Hepatocyte (in vitro differentiated cells): ENCODE measurements at regions not wholly inside any gene's neighbourhood (a gene's known extent, or its start where the extent isn't known, plus 50 kb on each side); places are given as distances from the start of the nearest gene placed in this dataset.
A peak's percentile ranks its signal among the peaks of the same experiment; 100 is the strongest.
"Not testable (repeated sequence)": the region's sequence is repeated elsewhere in the genome, so short reads cannot be mapped to it uniquely, and the experiment has no call there.

Experiments used
- DNase-seq: peaks from one replicate; pipeline ENCODE4 v3.0.0-alpha.2; 2016; ENCODE audit warnings: low spot score
- H2AFZ ChIP-seq: fragments of 200-600 bp; sonication (generic); 2 replicates; pipeline ENCODE4 v1.6.0; 2016; ENCODE audit warnings: antibody characterized with exemption, mild to moderate bottlenecking
- H3K27ac ChIP-seq: fragments of 200-600 bp; sonication (generic); 2 replicates; pipeline ENCODE4 v1.5.1; 2016; ENCODE audit warnings: mild to moderate bottlenecking
- H3K27me3 ChIP-seq: fragments of 200-600 bp; sonication (generic); 2 replicates; pipeline ENCODE4 v1.6.1; 2016
- H3K36me3 ChIP-seq: fragments of 200-600 bp; sonication (generic); replicated peaks from 2 replicates; pipeline ENCODE4 v1.5.1; 2016; ENCODE audit warnings: low read depth; ENCODE audit not compliant: insufficient read depth
- H3K4me1 ChIP-seq: fragments of 200-600 bp; sonication (generic); 2 replicates; pipeline ENCODE4 v1.5.1; 2016; ENCODE audit warnings: mild to moderate bottlenecking, moderate library complexity; ENCODE audit not compliant: insufficient read depth
- H3K4me2 ChIP-seq: fragments of 200-600 bp; sonication (generic); 2 replicates; pipeline ENCODE4 v1.6.0; 2016
- H3K4me3 ChIP-seq: fragments of 200-600 bp; sonication (generic); 2 replicates; pipeline ENCODE4 v1.5.1; 2016; ENCODE audit warnings: mild to moderate bottlenecking
- H3K79me2 ChIP-seq: fragments of 200-600 bp; sonication (generic); 2 replicates; pipeline ENCODE4 v1.6.0; 2017; ENCODE audit warnings: mild to moderate bottlenecking
- H3K9me2 ChIP-seq: fragments of 200-600 bp; sonication (generic); replicated peaks from 2 replicates; pipeline ENCODE4 v1.6.0; 2017; ENCODE audit warnings: mild to moderate bottlenecking; ENCODE audit not compliant: insufficient read depth
- H3K9me3 ChIP-seq: fragments of 200-600 bp; sonication (generic); 2 replicates; pipeline ENCODE4 v1.5.1; 2016; ENCODE audit warnings: low read depth, mild to moderate bottlenecking
- H4K20me1 ChIP-seq: fragments of 200-600 bp; sonication (generic); 2 replicates; pipeline ENCODE4 v1.6.0; 2016; ENCODE audit warnings: mild to moderate bottlenecking; ENCODE audit not compliant: insufficient read depth, poor library complexity, severe bottlenecking
- EZH2 ChIP-seq: fragments of 200-600 bp; sonication (generic); IDR thresholded peaks from 2 replicates; pipeline ENCODE4 v1.6.1; 2016; ENCODE audit warnings: antibody characterized with exemption, mild to moderate bottlenecking, borderline replicate concordance
- EZH2phosphoT487 ChIP-seq: fragments of 200-600 bp; sonication (generic); IDR thresholded peaks from one replicate; pipeline ENCODE4 v1.6.1; 2018; ENCODE audit warnings: antibody characterized with exemption, mild to moderate bottlenecking, low read depth, moderate library complexity; ENCODE audit not compliant: unreplicated experiment, severe bottlenecking
- WGBS: methylation state at CpG from one replicate; pipeline ENCODE4 v1.1.6; 2016; ENCODE audit warnings: low lambda C conversion rate; ENCODE audit errors: missing lambda C conversion rate; 5-methylcytosine and 5-hydroxymethylcytosine counted together
- TF ChIP-seq, protein P1 (sequence below): fragments of 200-600 bp; sonication (generic); IDR thresholded peaks from 2 replicates; pipeline ENCODE4 v1.5.1; 2016; ENCODE audit warnings: antibody characterized with exemption, mild to moderate bottlenecking; ENCODE audit not compliant: poor library complexity

- H3K4me2 ChIP-seq, H4K20me1 ChIP-seq, H3K9me3 ChIP-seq, H3K27ac ChIP-seq, H2AFZ ChIP-seq, H3K4me1 ChIP-seq, H3K9me2 ChIP-seq, H3K27me3 ChIP-seq, H3K36me3 ChIP-seq, H3K4me3 ChIP-seq, H3K79me2 ChIP-seq: not testable (repeated sequence)
- DNase-seq: peak; percentile 80
- 58% methylated on average over 12 of the region's 12 CpGs for WGBS
- TF ChIP-seq, protein P1, sequence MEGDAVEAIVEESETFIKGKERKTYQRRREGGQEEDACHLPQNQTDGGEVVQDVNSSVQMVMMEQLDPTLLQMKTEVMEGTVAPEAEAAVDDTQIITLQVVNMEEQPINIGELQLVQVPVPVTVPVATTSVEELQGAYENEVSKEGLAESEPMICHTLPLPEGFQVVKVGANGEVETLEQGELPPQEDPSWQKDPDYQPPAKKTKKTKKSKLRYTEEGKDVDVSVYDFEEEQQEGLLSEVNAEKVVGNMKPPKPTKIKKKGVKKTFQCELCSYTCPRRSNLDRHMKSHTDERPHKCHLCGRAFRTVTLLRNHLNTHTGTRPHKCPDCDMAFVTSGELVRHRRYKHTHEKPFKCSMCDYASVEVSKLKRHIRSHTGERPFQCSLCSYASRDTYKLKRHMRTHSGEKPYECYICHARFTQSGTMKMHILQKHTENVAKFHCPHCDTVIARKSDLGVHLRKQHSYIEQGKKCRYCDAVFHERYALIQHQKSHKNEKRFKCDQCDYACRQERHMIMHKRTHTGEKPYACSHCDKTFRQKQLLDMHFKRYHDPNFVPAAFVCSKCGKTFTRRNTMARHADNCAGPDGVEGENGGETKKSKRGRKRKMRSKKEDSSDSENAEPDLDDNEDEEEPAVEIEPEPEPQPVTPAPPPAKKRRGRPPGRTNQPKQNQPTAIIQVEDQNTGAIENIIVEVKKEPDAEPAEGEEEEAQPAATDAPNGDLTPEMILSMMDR: peak; percentile 53
Measured at GRCh38 chr6:40823917-40824891, 214.8 kb downstream of the UNC5CL start.

DNA sequence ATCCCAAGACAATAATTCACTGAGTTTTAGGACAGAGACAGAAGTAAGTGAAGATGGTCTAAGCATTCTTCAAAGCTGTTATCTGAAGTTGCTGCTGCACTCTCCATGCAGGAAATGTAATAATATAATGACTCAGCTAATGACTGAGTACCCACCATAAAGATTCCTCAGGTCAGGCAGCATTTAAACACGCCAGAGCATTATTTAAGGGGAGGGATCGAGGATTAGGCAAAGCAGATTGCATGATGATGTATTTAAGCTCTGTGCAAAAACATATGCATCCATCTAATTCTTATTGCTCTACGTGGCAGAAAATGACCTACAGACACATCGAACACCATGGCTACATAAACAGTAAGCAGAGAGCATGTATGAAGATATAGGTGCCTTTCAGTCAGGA lies 216.4 kb downstream of the UNC5CL start:
- H4K20me1 ChIP-seq: no peaks in the 10 kb centered on the region
- WGBS: 49% methylated on average over 4 of the region's 4 CpGs
- no peak for TF ChIP-seq EZH2phosphoT487
- TF ChIP-seq, protein P1: no peak
- TF ChIP-seq EZH2: no peak
- no peak overlapping the region for H2AFZ ChIP-seq
- DNase-seq: peak; percentile 17
- no peaks in the 10 kb centered on the region for H3K9me2 ChIP-seq
- H3K4me3 ChIP-seq: no peak overlapping the region
- H3K36me3 ChIP-seq: no peaks in the 10 kb centered on the region
- H3K79me2 ChIP-seq: no peaks in the 10 kb centered on the region
- H3K27me3 ChIP-seq: no peaks in the 10 kb centered on the region
- H3K4me1 ChIP-seq: no peaks in the 10 kb centered on the region
- H3K27ac ChIP-seq: no peak overlapping the region
- H3K9me3 ChIP-seq: no peaks in the 10 kb centered on the region
- no peak overlapping the region for H3K4me2 ChIP-seq

GRCh38 chr6:40819182-40819834 lies 219.7 kb downstream of the UNC5CL start:
- Histone ChIP-seq H4K20me1 (no peaks in the 10 kb centered on the region), H2AFZ (no peak overlapping the region), H3K4me2 (no peak overlapping the region), H3K4me1 (no peaks in the 10 kb centered on the region), H3K27ac (no peak overlapping the region), H3K9me2 (no peaks in the 10 kb centered on the region), H3K4me3 (no peak overlapping the region), H3K9me3 (no peaks in the 10 kb centered on the region), H3K79me2 (no peaks in the 10 kb centered on the region), H3K36me3 (no peaks in the 10 kb centered on the region), H3K27me3 (no peaks in the 10 kb centered on the region)
- no peak for TF ChIP-seq EZH2phosphoT487
- TF ChIP-seq, protein P1: no peak
- no peak for TF ChIP-seq EZH2
- no peak for DNase-seq
- 83% methylated on average over 9 of the region's 9 CpGs for WGBS
